Erythroblast (primary cell): ENCODE measurements at regions not wholly inside any gene's neighbourhood (a gene's known extent, or its start where the extent isn't known, plus 50 kb on each side); places are given as distances from the start of the nearest gene placed in this dataset.

Experiments used
- GATA1 ChIP-seq: IDR thresholded peaks from 2 replicates; pipeline ENCODE4 v1.6.1; 2011; ENCODE audit warnings: low read depth, mild to moderate bottlenecking, control low read depth, low read length, moderate library complexity
- POLR2A ChIP-seq: IDR thresholded peaks from 2 replicates; pipeline ENCODE4 v1.6.1; 2011; ENCODE audit warnings: mild to moderate bottlenecking, low read length

DNA sequence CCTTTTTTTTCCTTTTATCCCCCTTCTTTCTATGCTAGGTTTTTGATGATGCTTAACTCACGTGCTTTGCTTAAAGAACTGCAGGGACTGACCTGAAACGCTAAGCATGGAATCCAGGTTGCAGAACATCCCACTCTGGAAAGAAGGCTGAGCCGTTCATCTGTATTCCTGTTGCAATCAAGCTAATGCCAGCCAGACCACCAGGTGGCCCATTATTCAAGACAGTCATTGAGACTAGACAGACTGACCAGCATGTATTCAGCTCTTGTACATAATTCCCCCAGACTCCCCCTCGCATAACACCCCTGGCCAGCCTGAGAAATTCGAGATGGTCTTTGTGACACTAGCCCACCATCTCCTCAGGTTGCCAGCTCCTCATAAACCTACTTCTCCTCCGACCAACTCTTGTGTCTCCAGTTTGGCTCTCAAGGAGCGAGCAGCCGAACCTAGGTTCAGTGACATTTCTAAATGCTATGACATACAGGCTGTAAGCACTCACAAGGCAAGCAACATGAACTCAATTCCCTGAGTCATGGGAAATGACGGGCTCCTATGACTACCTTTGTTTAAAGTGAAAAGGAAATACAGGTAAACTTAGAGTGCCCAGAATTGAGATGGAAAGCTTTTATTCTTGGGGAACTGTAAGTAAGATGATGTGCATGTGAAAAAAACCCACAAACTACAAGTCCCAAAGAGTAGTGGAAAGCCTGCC lies 309.3 kb upstream of the CDYL start:
- TF ChIP-seq POLR2A (no peak), GATA1 (no peak)
